Fibroblast of mammary gland (primary cell): ENCODE measurements at regions not wholly inside any gene's neighbourhood (a gene's known extent, or its start where the extent isn't known, plus 50 kb on each side); places are given as distances from the start of the nearest gene placed in this dataset.
A peak's percentile ranks its signal among the peaks of the same experiment; 100 is the strongest.
"Not testable (repeated sequence)": the region's sequence is repeated elsewhere in the genome, so short reads cannot be mapped to it uniquely, and the experiment has no call there.

Source experiments
- DNase-seq: peaks from one replicate; pipeline ENCODE4 v3.0.0-alpha.2; 2010; ENCODE audit warnings: low read depth
- H3K4me3 ChIP-seq: 2 replicates; pipeline ENCODE4 v1.5.1; 2011; ENCODE audit warnings: low read depth, mild to moderate bottlenecking, low read length, moderate library complexity; ENCODE audit not compliant: control insufficient read depth
- CTCF ChIP-seq: conservative IDR thresholded peaks from 2 replicates; pipeline ENCODE4 v1.5.1; 2011; ENCODE audit warnings: low read depth, low read length, inconsistent platforms; ENCODE audit not compliant: control insufficient read depth, insufficient read depth

- H3K4me3 ChIP-seq = no peak overlapping the region
- TF ChIP-seq CTCF = no peak
- DNase-seq = peak; percentile 78
Observed at GRCh38 chr12:115375186-115375991, 691.4 kb upstream of the TBX3 start.

- no peak for TF ChIP-seq CTCF
- DNase-seq = no peak
- no peak overlapping the region for H3K4me3 ChIP-seq
Observed at GRCh38 chr12:115374480-115375185, 690.7 kb upstream of the TBX3 start.

GRCh38 chr12:115371711-115372110 is 687.7 kb upstream of the TBX3 start:
- TF ChIP-seq CTCF = no peak
- DNase-seq = no peak
- H3K4me3 ChIP-seq = no peak overlapping the region

GRCh38 chr12:115370650-115371049 is 686.7 kb upstream of the TBX3 start:
- H3K4me3 ChIP-seq = no peak overlapping the region
- no peak for DNase-seq
- no peak for TF ChIP-seq CTCF

- no peak for TF ChIP-seq CTCF
- no peak for DNase-seq
- no peak overlapping the region for H3K4me3 ChIP-seq
Observed at GRCh38 chr12:115370207-115370606, 686.2 kb upstream of the TBX3 start.

- not testable (repeated sequence) for H3K4me3 ChIP-seq, DNase-seq
Observed at GRCh38 chr12:115366277-115366676, 682.3 kb upstream of the TBX3 start.

- not testable (repeated sequence) for DNase-seq, H3K4me3 ChIP-seq
Observed at GRCh38 chr12:115365765-115366164, 681.8 kb upstream of the TBX3 start.
